LoVo (cell line): ENCODE measurements at regions not wholly inside any gene's neighbourhood (a gene's known extent, or its start where the extent isn't known, plus 50 kb on each side); places are given as distances from the start of the nearest gene placed in this dataset.
"Not testable (repeated sequence)": the region's sequence is repeated elsewhere in the genome, so short reads cannot be mapped to it uniquely, and the experiment has no call there.

Experiments
- DNase-seq: peaks from one replicate; pipeline ENCODE4 v3.0.0-alpha.2; 2016; ENCODE audit warnings: low spot score

GRCh38 chr5:1953710-1954109, 71.0 kb upstream of the IRX4 start:
- not testable (repeated sequence) for DNase-seq

DNA sequence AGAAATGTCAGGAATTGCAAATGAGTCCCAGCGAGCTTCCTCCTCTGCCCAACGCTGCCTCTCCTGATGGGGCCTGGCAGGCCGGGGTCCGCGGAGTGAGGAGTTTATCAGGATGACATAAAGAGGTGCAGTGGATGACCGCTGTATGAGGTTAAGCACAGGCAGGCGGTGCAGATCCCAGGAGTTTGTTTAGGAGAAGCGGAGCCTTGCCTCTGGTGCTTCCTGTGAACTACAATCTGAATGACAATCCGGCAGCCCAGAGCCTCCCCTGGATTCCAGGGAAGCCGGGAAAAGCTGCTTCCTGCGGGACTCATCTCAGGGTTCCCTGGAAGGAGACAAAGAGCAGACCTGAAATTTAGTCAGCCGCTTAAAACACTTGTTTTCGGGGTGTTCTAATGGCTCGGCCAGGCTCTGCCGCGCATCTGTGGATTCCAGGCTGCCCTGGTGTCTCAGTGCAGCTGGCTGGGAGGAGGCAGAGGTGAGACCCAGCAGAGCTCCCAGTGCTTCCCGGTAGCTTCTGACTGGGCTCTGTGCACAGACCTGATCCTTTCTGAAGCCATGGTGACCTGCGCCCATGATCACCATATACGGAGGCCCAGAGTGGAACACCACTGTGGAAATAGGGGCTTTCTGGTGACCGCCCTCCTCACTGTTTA, 69.8 kb upstream of the IRX4 start:
- no peak for DNase-seq

GRCh38 chr5:1952021-1952420, 69.3 kb upstream of the IRX4 start:
- DNase-seq, result no peak

DNA sequence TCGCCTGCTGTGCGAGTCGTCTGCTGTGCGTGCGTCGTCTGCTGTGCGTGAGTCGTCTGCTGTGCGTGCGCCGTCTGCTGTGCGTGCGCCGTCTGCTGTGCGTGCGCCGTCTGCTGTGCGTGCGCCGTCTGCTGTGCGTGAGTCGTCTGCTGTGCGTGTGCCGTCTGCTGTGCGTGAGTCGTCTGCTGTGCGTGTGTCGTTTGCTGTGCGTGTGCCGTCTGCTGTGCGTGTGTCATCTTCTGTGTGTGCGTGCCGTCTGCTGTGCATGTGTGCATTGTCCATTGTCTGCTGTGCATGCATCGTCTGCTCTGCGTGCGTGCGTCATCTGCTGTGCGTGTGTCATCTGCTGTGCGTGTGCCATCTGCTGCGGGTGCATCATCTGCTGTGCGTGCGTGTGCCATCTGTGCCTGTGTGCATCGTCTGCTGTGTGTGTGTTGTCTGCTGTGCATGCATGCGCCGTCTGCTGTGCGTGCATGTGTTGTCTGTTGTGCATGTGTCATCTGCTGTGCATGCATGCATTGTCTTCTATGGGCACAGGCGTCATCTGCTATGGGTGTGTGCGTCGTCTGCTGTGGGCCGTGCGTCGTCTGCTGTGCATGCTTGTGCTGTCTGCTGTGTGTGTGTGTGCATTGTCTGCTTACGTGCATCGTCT, 68.6 kb upstream of the IRX4 start:
- DNase-seq, result no peak

DNA sequence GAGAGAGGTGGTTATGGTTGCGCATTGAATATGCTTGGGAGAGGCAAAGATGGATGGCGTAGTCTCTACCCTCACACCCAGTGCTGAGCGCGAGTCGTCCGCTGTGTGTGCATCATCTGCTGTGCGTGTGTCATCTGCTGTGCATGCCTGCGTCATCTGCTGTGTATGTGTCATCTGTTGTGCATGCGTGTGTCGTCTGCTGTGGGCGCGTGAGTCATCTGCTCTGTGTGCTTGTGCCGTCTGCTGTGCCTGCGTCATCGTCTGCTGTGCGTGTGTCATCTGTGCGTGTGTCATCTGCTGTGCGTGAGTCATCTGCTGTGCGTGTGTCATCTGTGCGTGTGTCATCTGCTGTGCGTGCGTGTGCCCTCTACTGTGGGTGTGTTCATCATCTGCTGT, 68.0 kb upstream of the IRX4 start:
- DNase-seq, result no peak

GRCh38 chr5:1950096-1950707, 67.5 kb upstream of the IRX4 start:
- no peak for DNase-seq

DNA sequence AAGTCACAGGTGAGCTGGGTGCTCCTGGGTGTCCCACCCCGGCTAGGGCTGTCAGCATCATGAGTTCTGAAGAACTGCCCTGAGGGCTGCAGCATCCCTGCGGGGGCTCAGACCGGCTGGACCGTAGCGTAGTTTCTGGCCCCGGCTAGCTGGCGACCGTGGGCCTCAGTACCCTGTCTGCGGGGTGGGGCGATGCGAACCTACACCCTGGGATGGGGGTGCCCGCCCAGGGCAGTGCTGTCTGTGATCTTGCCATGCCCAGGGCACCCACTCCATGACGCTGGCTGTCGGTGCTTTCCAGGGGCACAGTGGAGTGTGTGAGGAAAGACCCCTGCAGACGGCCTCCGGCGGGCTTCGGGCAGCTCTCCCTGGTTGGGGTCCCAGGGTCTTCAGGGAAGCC, 66.5 kb upstream of the IRX4 start:
- no peak for DNase-seq

DNA sequence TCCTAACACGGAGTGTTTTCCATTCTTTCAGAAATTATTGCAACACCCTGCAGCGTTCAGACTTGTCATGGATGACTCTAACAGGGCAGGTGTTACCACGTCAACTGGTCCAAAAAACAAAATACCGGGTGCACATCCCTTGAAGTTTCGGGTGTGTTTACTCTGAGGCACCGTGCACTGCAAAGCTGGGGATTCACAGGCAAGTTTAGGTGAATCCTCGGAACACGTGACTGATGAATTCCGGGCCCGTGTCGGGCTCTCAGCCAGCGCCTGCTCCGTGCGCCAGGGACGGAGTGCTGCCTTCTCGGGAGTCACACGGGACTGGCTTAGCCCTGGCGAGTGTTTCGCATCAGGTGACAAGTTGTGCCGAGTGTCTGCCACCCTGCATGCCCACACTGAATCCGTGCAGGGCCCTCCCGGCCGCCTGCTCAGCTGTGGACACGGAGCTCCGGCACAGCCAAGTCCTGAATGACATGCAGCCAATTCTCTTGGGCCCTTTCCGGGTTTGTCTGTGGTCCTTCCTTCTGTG, 66.0 kb upstream of the IRX4 start:
- DNase-seq, result no peak

- DNase-seq, result no peak
Observed at GRCh38 chr5:1948111-1948510, 65.4 kb upstream of the IRX4 start.

GRCh38 chr5:1946776-1947175, 64.1 kb upstream of the IRX4 start:
- DNase-seq, result no peak

- DNase-seq, result no peak
Observed at GRCh38 chr5:1946122-1946677, 63.5 kb upstream of the IRX4 start.

DNA sequence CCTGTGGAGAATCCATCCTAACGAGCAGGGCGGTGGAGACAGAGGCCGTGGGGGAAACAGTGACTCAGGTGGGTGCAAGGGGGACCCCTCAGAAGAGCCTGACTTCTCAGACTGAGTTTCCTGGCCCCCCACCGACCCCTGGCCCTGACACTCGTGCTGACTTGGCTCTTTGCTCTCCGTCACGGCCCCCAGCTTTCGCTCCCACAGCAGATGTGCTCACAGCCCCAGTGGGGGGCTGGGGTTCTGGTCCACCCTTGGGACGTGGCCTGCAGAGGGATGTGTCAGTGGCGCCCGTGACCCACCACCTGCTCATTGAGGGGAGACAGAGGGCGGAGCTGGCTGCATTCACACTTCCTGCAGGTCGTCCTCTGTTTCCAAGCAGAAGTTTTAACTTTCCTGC, 62.9 kb upstream of the IRX4 start:
- no peak for DNase-seq

DNA sequence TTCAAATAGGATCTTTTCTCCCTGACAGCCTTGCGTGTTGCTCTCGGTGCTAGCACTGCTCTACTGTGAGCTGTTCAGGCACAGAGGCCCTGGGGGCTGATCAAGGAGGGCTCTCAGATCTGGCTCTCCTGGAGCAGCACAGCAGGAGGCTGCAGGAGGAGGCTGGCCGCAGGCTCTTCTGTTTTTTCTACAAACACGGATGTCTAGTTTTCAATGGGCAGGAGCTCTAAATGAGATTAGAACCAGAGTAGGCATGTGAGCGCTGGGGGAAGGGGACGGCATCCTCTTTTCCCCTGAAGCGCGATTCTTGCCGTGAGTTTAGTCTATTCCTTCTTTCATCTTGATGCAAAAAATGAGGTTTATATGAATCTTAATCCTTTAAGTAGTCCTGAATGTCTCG, 61.7 kb upstream of the IRX4 start:
- DNase-seq, result no peak

DNA sequence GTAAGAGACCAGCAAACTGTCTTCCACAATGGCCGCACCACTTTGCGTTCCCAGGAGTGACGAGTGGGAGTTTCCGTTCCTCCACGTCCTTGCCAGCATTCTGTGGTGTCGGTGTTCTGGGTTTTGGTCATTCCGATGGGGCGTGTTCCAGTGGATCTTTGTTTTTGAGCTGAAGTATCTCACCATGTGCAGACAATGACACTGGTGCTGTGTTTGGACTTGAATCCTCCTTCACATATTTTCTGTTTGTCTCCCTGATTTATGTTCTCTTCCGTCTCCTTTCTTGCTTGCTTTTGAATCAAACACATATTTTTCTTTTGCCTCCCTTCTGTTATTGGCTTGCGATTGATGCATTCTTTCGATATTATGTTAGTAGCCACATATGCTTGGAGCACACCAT, 60.8 kb upstream of the IRX4 start:
- DNase-seq, result no peak

DNA sequence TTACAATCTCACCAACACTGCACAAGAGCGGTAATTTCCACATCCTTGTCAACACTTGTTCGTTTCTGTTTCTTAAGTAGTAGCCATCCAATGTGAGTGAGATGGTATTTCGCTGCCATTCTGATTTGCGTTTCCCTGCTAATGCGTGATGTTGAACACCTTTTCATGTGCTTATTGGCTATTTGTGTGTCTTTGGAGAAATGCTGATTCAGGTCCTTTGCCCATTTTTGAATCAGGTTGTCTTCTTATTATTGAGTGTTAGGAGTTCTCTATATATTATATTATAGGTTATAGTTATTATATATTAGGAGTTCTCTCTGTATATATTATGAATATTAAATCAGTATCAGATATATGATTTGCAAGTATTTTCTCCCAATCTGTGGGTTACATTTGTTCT, 59.9 kb upstream of the IRX4 start:
- no peak for DNase-seq

GRCh38 chr5:1942158-1942557, 59.4 kb upstream of the IRX4 start:
- DNase-seq, result no peak

GRCh38 chr5:1939256-1939655, 56.5 kb upstream of the IRX4 start:
- no peak for DNase-seq

GRCh38 chr5:1938310-1939000, 55.7 kb upstream of the IRX4 start:
- DNase-seq, result no peak

DNA sequence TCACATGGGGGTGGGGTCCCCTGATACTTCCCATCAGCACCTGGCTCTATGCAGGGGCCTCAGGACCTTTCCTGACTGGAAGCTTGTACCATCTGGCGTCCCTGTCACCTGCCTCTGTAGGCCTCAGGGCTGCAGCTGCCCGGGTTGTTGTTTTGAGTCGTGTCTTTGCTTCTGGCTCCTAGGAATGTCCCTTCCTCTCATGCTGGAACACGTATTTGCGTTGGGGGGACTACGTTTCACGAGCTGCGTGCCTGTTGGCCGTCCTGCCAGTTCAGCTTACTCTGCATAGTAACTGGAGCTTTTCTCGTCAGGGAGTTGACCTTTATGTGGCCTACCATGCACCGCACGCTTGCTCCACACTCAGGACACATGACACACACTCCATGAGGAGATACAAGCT, 54.9 kb upstream of the IRX4 start:
- DNase-seq, result no peak

DNA sequence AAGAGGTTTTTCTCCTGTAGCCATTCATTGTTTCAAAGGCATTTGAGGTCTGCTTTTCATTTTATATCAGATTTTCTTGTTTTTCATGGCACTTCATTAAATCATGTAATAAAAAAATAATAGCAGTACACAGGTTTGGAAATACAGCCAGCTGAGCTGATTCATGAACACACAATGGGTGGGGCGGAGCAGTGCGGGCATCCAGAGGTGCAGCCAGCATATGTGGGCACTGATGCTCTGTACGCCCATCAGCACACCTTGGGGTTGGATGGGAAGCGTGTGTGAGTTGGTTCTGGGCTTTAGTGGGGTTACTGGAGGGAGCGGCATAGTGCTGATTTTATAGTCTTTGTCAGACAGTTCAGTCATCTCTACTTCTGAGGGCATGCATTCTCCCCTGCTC, 54.2 kb upstream of the IRX4 start:
- no peak for DNase-seq

- peak; percentile 58 for DNase-seq
Observed at GRCh38 chr5:1936413-1936812, 53.7 kb upstream of the IRX4 start.

DNA sequence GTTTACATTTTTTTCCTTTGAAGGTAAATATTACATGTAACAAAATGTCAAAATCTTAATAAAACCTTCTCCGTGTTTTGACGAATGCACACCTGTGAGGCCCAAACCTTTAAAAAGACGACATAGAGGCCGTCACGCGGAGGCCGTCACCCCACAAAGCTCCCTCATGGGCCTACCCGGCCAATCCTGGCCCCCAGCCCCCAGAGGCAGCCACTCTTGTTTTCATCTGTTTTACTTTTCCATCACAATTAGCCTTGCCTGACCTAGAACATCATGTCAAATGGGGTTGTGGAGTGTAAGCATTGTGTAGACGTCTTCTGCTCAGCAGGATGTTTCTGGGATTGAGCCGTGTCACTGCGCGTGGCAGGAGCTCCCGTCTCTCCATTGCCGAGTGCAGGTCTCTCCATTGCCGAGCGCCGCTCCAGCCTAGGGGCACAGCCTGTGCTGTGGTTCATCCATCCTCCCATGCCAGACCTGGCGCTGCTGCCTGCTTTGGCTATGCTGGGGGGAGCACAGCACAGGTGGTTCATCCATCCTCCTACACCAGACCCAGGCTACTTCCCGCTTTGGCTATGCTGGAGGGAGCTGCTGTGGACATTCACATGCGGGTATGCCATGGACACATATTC, 52.2 kb upstream of the IRX4 start:
- DNase-seq, result no peak
